NOMO-1 (cell line): ENCODE measurements at regions not wholly inside any gene's neighbourhood (a gene's known extent, or its start where the extent isn't known, plus 50 kb on each side); places are given as distances from the start of the nearest gene placed in this dataset.
A peak's percentile ranks its signal among the peaks of the same experiment; 100 is the strongest.

Source experiments
- DNase-seq, 2 experiments: peaks; one replicate each; lab custom pipeline; 2025; ENCODE audit not compliant: unreplicated experiment in 2 of 2; lab: John Stamatoyannopoulos, UW

- DNase-seq: no peak
Observed at GRCh38 chr1:73775896-73776295, 422.1 kb downstream of the LRRIQ3 start.

GRCh38 chr1:73772941-73773340, 425.0 kb downstream of the LRRIQ3 start:
- no peak for DNase-seq

GRCh38 chr1:73771396-73771795, 426.6 kb downstream of the LRRIQ3 start:
- no peak for DNase-seq

GRCh38 chr1:73770109-73770905, 427.7 kb downstream of the LRRIQ3 start:
- no peak for DNase-seq

- DNase-seq: no peak
Observed at GRCh38 chr1:73766786-73767348, 431.1 kb downstream of the LRRIQ3 start.

GRCh38 chr1:73765551-73766233, 432.3 kb downstream of the LRRIQ3 start:
- DNase-seq: no peak

- DNase-seq: no peak
Observed at GRCh38 chr1:73761559-73761958, 436.4 kb downstream of the LRRIQ3 start.

- DNase-seq: no peak
Observed at GRCh38 chr1:73759011-73759410, 439.0 kb downstream of the LRRIQ3 start.

GRCh38 chr1:73756817-73757216, 441.2 kb downstream of the LRRIQ3 start:
- DNase-seq: no peak

GRCh38 chr1:73755649-73756048, 442.3 kb downstream of the LRRIQ3 start:
- no peak for DNase-seq

- DNase-seq: no peak
Observed at GRCh38 chr1:73749996-73750395, 448.0 kb downstream of the LRRIQ3 start.

- no peak for DNase-seq
Observed at GRCh38 chr1:73744985-73745384, 453.0 kb downstream of the LRRIQ3 start.

- DNase-seq: peak in 1 of 2 experiments; percentile 44
Observed at GRCh38 chr1:73736125-73736524, 461.9 kb downstream of the LRRIQ3 start.

- DNase-seq: no peak
Observed at GRCh38 chr1:73727036-73727435, 470.9 kb downstream of the LRRIQ3 start.

- no peak for DNase-seq
Observed at GRCh38 chr1:73722055-73722454, 475.9 kb downstream of the LRRIQ3 start.

GRCh38 chr1:73717976-73718375, 480.0 kb downstream of the LRRIQ3 start:
- DNase-seq: no peak

- no peak for DNase-seq
Observed at GRCh38 chr1:73711089-73711488, 486.9 kb downstream of the LRRIQ3 start.

GRCh38 chr1:73701826-73702225, 496.1 kb downstream of the LRRIQ3 start:
- no peak for DNase-seq

GRCh38 chr1:73676186-73676585, 521.8 kb downstream of the LRRIQ3 start:
- DNase-seq: no peak

- DNase-seq: peak in 1 of 2 experiments; percentile 42
Observed at GRCh38 chr1:73674945-73675561, 522.9 kb downstream of the LRRIQ3 start.

GRCh38 chr1:73673971-73674370, 524.0 kb downstream of the LRRIQ3 start:
- no peak for DNase-seq
